Liver (tissue), 8 donors: ENCODE measurements at regions not wholly inside any gene's neighbourhood (a gene's known extent, or its start where the extent isn't known, plus 50 kb on each side); places are given as distances from the start of the nearest gene placed in this dataset.

ENCODE experiments used
- DNase-seq: peaks from one replicate; pipeline ENCODE4 v3.0.0-alpha.2; 2017; ENCODE audit warnings: low spot score
- H3K27ac ChIP-seq, 2 donors: one replicate each; pipeline ENCODE4 v1.7.0; 2013; ENCODE audit warnings: inconsistent platforms in 2 of 2, low read length in 2 of 2, control low read depth in 1 of 2, low read depth in 1 of 2, mild to moderate bottlenecking in 1 of 2
- H3K27me3 ChIP-seq, 4 donors: one replicate each; pipeline versions ENCODE4 v1.6.1 to v1.7.0; 2013; ENCODE audit warnings: low read length in 3 of 4, inconsistent platforms in 1 of 4, mild to moderate bottlenecking in 1 of 4, moderate library complexity in 1 of 4; ENCODE audit not compliant: control insufficient read depth in 4 of 4, insufficient read depth in 4 of 4
- H3K36me3 ChIP-seq, 4 donors: one replicate each; pipeline versions ENCODE4 v1.6.1 to v1.7.0; 2013; ENCODE audit warnings: low read length in 3 of 4, mild to moderate bottlenecking in 3 of 4, low read depth in 1 of 4, moderate library complexity in 1 of 4; ENCODE audit not compliant: control insufficient read depth in 4 of 4, insufficient read depth in 3 of 4
- H3K4me1 ChIP-seq, 4 donors: one replicate each; pipeline versions ENCODE4 v1.6.1 to v1.7.0; 2013; ENCODE audit warnings: low read length in 3 of 4, mild to moderate bottlenecking in 3 of 4, moderate library complexity in 1 of 4; ENCODE audit not compliant: control insufficient read depth in 4 of 4, insufficient read depth in 4 of 4
- H3K4me3 ChIP-seq, 3 donors: one replicate each; pipeline versions ENCODE4 v1.6.1 to v1.7.0; 2013; ENCODE audit warnings: low read length in 3 of 3, control low read depth in 1 of 3, low read depth in 1 of 3, mild to moderate bottlenecking in 1 of 3
- H3K9ac ChIP-seq, 2 donors: one replicate each; pipeline ENCODE4 v1.7.0; 2013; ENCODE audit warnings: low read length in 2 of 2, mild to moderate bottlenecking in 2 of 2, moderate library complexity in 2 of 2, control low read depth in 1 of 2, low read depth in 1 of 2
- H3K9me3 ChIP-seq, 4 donors: one replicate each; pipeline versions ENCODE4 v1.6.1 to v1.7.0; 2013; ENCODE audit warnings: low read length in 3 of 4; ENCODE audit not compliant: control insufficient read depth in 4 of 4
- ATF3 ChIP-seq: IDR thresholded peaks from 2 replicates; pipeline ENCODE4 v1.6.1; 2016; ENCODE audit warnings: antibody characterized with exemption
- EGR1 ChIP-seq, 2 donors: IDR thresholded peaks; 2 replicates each; pipeline ENCODE4 v1.6.1; 2016 to 2018; ENCODE audit warnings: antibody characterized with exemption in 2 of 2, low read depth in 2 of 2
- FOXA1 ChIP-seq: IDR thresholded peaks from 2 replicates; pipeline ENCODE4 v1.6.1; 2016; ENCODE audit warnings: antibody characterized with exemption
- FOXA2 ChIP-seq: IDR thresholded peaks from 2 replicates; pipeline ENCODE4 v1.6.1; 2016; ENCODE audit warnings: antibody characterized with exemption
- GABPA ChIP-seq, 2 donors: IDR thresholded peaks in 1 of 2; conservative IDR thresholded peaks in 1 of 2; 2 replicates each; pipeline ENCODE4 v1.6.1; 2016; ENCODE audit warnings: antibody characterized with exemption in 2 of 2, mild to moderate bottlenecking in 1 of 2, moderate library complexity in 1 of 2
- HNF4A ChIP-seq, 2 donors: conservative IDR thresholded peaks; 2 replicates each; pipeline ENCODE4 v1.6.1; 2016; ENCODE audit warnings: antibody characterized with exemption in 2 of 2, mild to moderate bottlenecking in 2 of 2
- HNF4G ChIP-seq: IDR thresholded peaks from 2 replicates; pipeline ENCODE4 v1.6.1; 2016; ENCODE audit warnings: antibody characterized with exemption
- JUND ChIP-seq, 2 donors: IDR thresholded peaks; 2 replicates each; pipeline ENCODE4 v1.6.1; 2016; ENCODE audit warnings: antibody characterized with exemption in 2 of 2
- MAX ChIP-seq: IDR thresholded peaks from 2 replicates; pipeline ENCODE4 v1.6.1; 2016; ENCODE audit warnings: antibody characterized with exemption
- NR2F2 ChIP-seq: IDR thresholded peaks from 2 replicates; pipeline ENCODE4 v1.6.1; 2016; ENCODE audit warnings: antibody characterized with exemption
- RAD21 ChIP-seq, 2 donors: IDR thresholded peaks; 2 replicates each; pipeline ENCODE4 v1.6.1; 2016; ENCODE audit warnings: antibody characterized with exemption in 2 of 2, mild to moderate bottlenecking in 2 of 2
- REST ChIP-seq: IDR thresholded peaks from 2 replicates; pipeline ENCODE4 v1.6.1; 2016; ENCODE audit warnings: antibody characterized with exemption, mild to moderate bottlenecking
- RXRA ChIP-seq, 2 donors: IDR thresholded peaks; 2 replicates each; pipeline ENCODE4 v1.6.1; 2017 to 2018; ENCODE audit warnings: antibody characterized with exemption in 2 of 2, mild to moderate bottlenecking in 1 of 2
- SP1 ChIP-seq: IDR thresholded peaks from 2 replicates; pipeline ENCODE4 v1.6.1; 2018; ENCODE audit warnings: antibody characterized with exemption, mild to moderate bottlenecking
- TAF1 ChIP-seq: conservative IDR thresholded peaks from 2 replicates; pipeline ENCODE4 v1.6.1; 2016; ENCODE audit warnings: antibody characterized with exemption, mild to moderate bottlenecking
- YY1 ChIP-seq: IDR thresholded peaks from 2 replicates; pipeline ENCODE4 v1.6.1; 2016; ENCODE audit warnings: antibody characterized with exemption, mild to moderate bottlenecking
- ZBTB33 ChIP-seq: IDR thresholded peaks from 2 replicates; pipeline ENCODE4 v1.6.1; 2016; ENCODE audit warnings: antibody characterized with exemption
- WGBS: extraction: QIAGEN DNeasy Blood & Tissue Kit; methylation state at CpG from one replicate; pipeline ENCODE4 v1.1.7; 2013; 5-methylcytosine and 5-hydroxymethylcytosine counted together
- TF ChIP-seq, protein P1 (sequence below): fragments of 150-350 bp; IDR thresholded peaks from 2 replicates; pipeline ENCODE4 v1.5.1; 2017; ENCODE audit warnings: improper control_type of control experiment, low read depth, low read length; ENCODE audit not compliant: missing input control
- donor health status: healthy.
- donor health status: healthy.
- donor health status: healthy.
- donor health status: healthy.
- donor health status: healthy.

GRCh38 chr5:92353107-92354030 is 970.3 kb upstream of the ARRDC3 start:
- DNase-seq = no peak
- H3K4me1 ChIP-seq = peaks cover 0 to 13% (median 6%) of the 10 kb centered on the region in 4 donors
- no peaks in the 10 kb centered on the region for H3K9me3 ChIP-seq
- H3K27ac ChIP-seq = peak overlapping the region; percentile 59 to 88
- no peaks in the 10 kb centered on the region for H3K36me3 ChIP-seq
- peak overlapping the region in 1 of 2 donors; percentile 14 for H3K9ac ChIP-seq
- no peak for TF ChIP-seq TAF1
- TF ChIP-seq HNF4G = peak; percentile 88
- peak; percentile 10 for TF ChIP-seq FOXA2
- no peak for TF ChIP-seq NR2F2
- TF ChIP-seq ATF3 = peak; percentile 81
- TF ChIP-seq RAD21 (IDR thresholded peaks at IDR 0.05) = peak; percentile 34 to 39
- peak; percentile 12 for TF ChIP-seq ZBTB33
- peak; percentile 83 for TF ChIP-seq SP1
- TF ChIP-seq, protein P1, sequence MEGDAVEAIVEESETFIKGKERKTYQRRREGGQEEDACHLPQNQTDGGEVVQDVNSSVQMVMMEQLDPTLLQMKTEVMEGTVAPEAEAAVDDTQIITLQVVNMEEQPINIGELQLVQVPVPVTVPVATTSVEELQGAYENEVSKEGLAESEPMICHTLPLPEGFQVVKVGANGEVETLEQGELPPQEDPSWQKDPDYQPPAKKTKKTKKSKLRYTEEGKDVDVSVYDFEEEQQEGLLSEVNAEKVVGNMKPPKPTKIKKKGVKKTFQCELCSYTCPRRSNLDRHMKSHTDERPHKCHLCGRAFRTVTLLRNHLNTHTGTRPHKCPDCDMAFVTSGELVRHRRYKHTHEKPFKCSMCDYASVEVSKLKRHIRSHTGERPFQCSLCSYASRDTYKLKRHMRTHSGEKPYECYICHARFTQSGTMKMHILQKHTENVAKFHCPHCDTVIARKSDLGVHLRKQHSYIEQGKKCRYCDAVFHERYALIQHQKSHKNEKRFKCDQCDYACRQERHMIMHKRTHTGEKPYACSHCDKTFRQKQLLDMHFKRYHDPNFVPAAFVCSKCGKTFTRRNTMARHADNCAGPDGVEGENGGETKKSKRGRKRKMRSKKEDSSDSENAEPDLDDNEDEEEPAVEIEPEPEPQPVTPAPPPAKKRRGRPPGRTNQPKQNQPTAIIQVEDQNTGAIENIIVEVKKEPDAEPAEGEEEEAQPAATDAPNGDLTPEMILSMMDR = no peak
- TF ChIP-seq HNF4A (conservative IDR thresholded peaks at IDR 0.05) = peak; percentile 94 to 95
- TF ChIP-seq RXRA (IDR thresholded peaks at IDR 0.05) = peak; percentile 22 to 45
- TF ChIP-seq MAX = no peak
- peak; percentile 30 for TF ChIP-seq REST
- peak; percentile 55 to 76 for TF ChIP-seq JUND (IDR thresholded peaks at IDR 0.05)
- no peak for TF ChIP-seq EGR1 (IDR thresholded peaks at IDR 0.05; ENCODE audit: low read depth in 2 of 2)
- TF ChIP-seq GABPA (IDR thresholded peaks at IDR 0.05 in 1 of 2, conservative IDR thresholded peaks at IDR 0.05 in 1 of 2) = no peak
- peak; percentile 35 for TF ChIP-seq YY1
- TF ChIP-seq FOXA1 = no peak
- WGBS = 38% methylated on average over 5 of the region's 5 CpGs
- no peaks in the 10 kb centered on the region for H3K27me3 ChIP-seq
- peak overlapping the region in 2 of 3 donors; percentile 9 to 11 for H3K4me3 ChIP-seq
